Mucosa of descending colon (tissue), 3 donors: ENCODE measurements at regions not wholly inside any gene's neighbourhood (a gene's known extent, or its start where the extent isn't known, plus 50 kb on each side); places are given as distances from the start of the nearest gene placed in this dataset.

ENCODE experiments used
- ATAC-seq: fragments of 200-7000 bp; cut with Tn5 transposase; one replicate; pipeline ENCODE4 v1.9.1; 2020; ENCODE audit warnings: mild to moderate bottlenecking, moderate library complexity
- DNase-seq, 3 donors: peaks; one replicate each; pipeline ENCODE4 v3.0.0-alpha.2; 2020
- H3K36me3 ChIP-seq: fragments of 200-600 bp; one replicate; pipeline ENCODE4 v1.8.0; 2021; ENCODE audit warnings: low read depth, mild to moderate bottlenecking
- H3K4me1 ChIP-seq: fragments of 200-600 bp; one replicate; pipeline ENCODE4 v1.8.0; 2021; ENCODE audit warnings: low read depth, mild to moderate bottlenecking
- H3K4me3 ChIP-seq: fragments of 200-600 bp; one replicate; pipeline ENCODE4 v1.8.0; 2021; ENCODE audit warnings: mild to moderate bottlenecking
- H3K9me3 ChIP-seq: fragments of 200-600 bp; one replicate; pipeline ENCODE4 v1.8.0; 2021; ENCODE audit warnings: mild to moderate bottlenecking
- CTCF ChIP-seq: fragments of 200-600 bp; IDR thresholded peaks from one replicate; pipeline ENCODE4 v1.8.0; 2022; ENCODE audit warnings: antibody characterized with exemption, mild to moderate bottlenecking
- intact Hi-C, 2 donors: fragments of 100-400 bp; cut with DNase I in 1 of 2; cut with micrococcal nuclease in 1 of 2; formaldehyde crosslinking; loops; one replicate each; pipeline versions ENCODE4 v1.11.0 to v1.11.1; 2022; cut with DNase I, micrococcal nuclease
- donor health status: DM: no; HTN: no; CAD: no; lungs with moderate emphysema.
- donor health status: DM: no; HTN: no; CAD: no.
- donor health status: DM: no; HTN: yes; CAD: no.

- Histone ChIP-seq H3K4me1 (no peaks in the 10 kb centered on the region), H3K36me3 (no peaks in the 10 kb centered on the region), H3K4me3 (no peak overlapping the region), H3K9me3 (no peaks in the 10 kb centered on the region)
- no peak for TF ChIP-seq CTCF
- intact Hi-C loops, result no loop called here
- ATAC-seq, result no peak
- no peak for DNase-seq
Observed at GRCh38 chr9:74255489-74255984, 241.6 kb upstream of the RORB start.

- DNase-seq, result no peak
- intact Hi-C loops, result no loop called here
- Histone ChIP-seq H3K4me1 (no peaks in the 10 kb centered on the region), H3K4me3 (no peak overlapping the region), H3K9me3 (no peaks in the 10 kb centered on the region), H3K36me3 (no peaks in the 10 kb centered on the region)
- no peak for TF ChIP-seq CTCF
- ATAC-seq, result no peak
Observed at GRCh38 chr9:74275872-74276508, 221.1 kb upstream of the RORB start.

GRCh38 chr9:74277532-74277931, 219.6 kb upstream of the RORB start:
- Histone ChIP-seq H3K36me3 (no peaks in the 10 kb centered on the region), H3K4me3 (no peak overlapping the region), H3K4me1 (no peaks in the 10 kb centered on the region), H3K9me3 (no peaks in the 10 kb centered on the region)
- TF ChIP-seq CTCF, result no peak
- intact Hi-C loops, result no loop called here
- no peak for ATAC-seq
- DNase-seq, result no peak

- Histone ChIP-seq H3K36me3 (no peaks in the 10 kb centered on the region), H3K9me3 (no peaks in the 10 kb centered on the region), H3K4me3 (no peak overlapping the region), H3K4me1 (no peaks in the 10 kb centered on the region)
- intact Hi-C loops, result no loop called here
- TF ChIP-seq CTCF, result no peak
- DNase-seq, result no peak
- ATAC-seq, result no peak
Observed at GRCh38 chr9:74281674-74282073, 215.5 kb upstream of the RORB start.

GRCh38 chr9:74282526-74283253, 214.4 kb upstream of the RORB start:
- Histone ChIP-seq H3K4me3 (no peak overlapping the region), H3K36me3 (no peaks in the 10 kb centered on the region), H3K4me1 (no peaks in the 10 kb centered on the region), H3K9me3 (no peaks in the 10 kb centered on the region)
- DNase-seq, result no peak
- intact Hi-C loops, result no loop called here
- no peak for ATAC-seq
- no peak for TF ChIP-seq CTCF
